ENCODE measurements at regions not wholly inside any gene's neighbourhood (a gene's known extent, or its start where the extent isn't known, plus 50 kb on each side); places are given as distances from the start of the nearest gene placed in this dataset.

- TF ChIP-seq CTCF (IDR thresholded peaks at IDR 0.05) = no peak
- TF ChIP-seq POLR2A (IDR thresholded peaks at IDR 0.05) = no peak
Observed at GRCh38 chr2:21610304-21610703, 486.5 kb downstream of the TDRD15 start.

All from heart left ventricle (tissue), 13 donors.